GM19452 (cell line): ENCODE measurements at regions not wholly inside any gene's neighbourhood (a gene's known extent, or its start where the extent isn't known, plus 50 kb on each side); places are given as distances from the start of the nearest gene placed in this dataset.

Experiments used
- ATAC-seq: cut with Tn5 transposase; IDR thresholded peaks from one replicate; pipeline ENCODE4 v1.9.1; 2021; ENCODE audit not compliant: unreplicated experiment

GRCh38 chr2:103012590-103012989, 250.8 kb downstream of the TMEM182 start:
- no peak for ATAC-seq

- ATAC-seq: no peak
These were observed 263.2 kb downstream of the TMEM182 start for GRCh38 chr2:103025056-103025455.

GRCh38 chr2:103028181-103028580, 266.4 kb downstream of the TMEM182 start:
- no peak for ATAC-seq
